ENCODE measurements at regions not wholly inside any gene's neighbourhood (a gene's known extent, or its start where the extent isn't known, plus 50 kb on each side); places are given as distances from the start of the nearest gene placed in this dataset.

- no peak for DNase-seq (ENCODE audit: extremely low read depth in 1 of 4, low spot score in 3 of 4)
- in situ Hi-C loops (cut with MboI) = no loop called here
- Histone ChIP-seq H3K36me3 (ENCODE audit: control insufficient read depth, insufficient read depth, low read length) (no peaks in the 10 kb centered on the region), H4K20me1 (replicated peaks; ENCODE audit: control insufficient read depth, insufficient read depth, low read length) (no peaks in the 10 kb centered on the region), H3K9ac (ENCODE audit: insufficient read depth in 1 of 2, low read depth in 2 of 2, low read length in 2 of 2) (no peak overlapping the region), H3K4me1 (replicated peaks in 1 of 2; ENCODE audit: control insufficient read depth in 2 of 2, insufficient read depth in 2 of 2, low read length in 2 of 2) (no peaks in the 10 kb centered on the region), H3K9me1 (ENCODE audit: control insufficient read depth, insufficient read depth, low read length) (no peaks in the 10 kb centered on the region), H3K27ac (ENCODE audit: extremely low read depth, low read depth, low read length) (no peak overlapping the region), H3K27me3 (ENCODE audit: control insufficient read depth in 2 of 2, insufficient read depth in 2 of 2, low read length in 2 of 2) (peaks cover 0 to 30% of the 10 kb centered on the region in 2 experiments; a peak in 2 of 5 replicates), H3K9me3 (replicated peaks; ENCODE audit: control insufficient read depth, insufficient read depth, low read depth, low read length) (no peaks in the 10 kb centered on the region), H2AFZ (ENCODE audit: low read depth, low read length) (no peak overlapping the region), H3K4me3 (no peak overlapping the region), H3K79me2 (ENCODE audit: control insufficient read depth, insufficient read depth, low read length) (no peaks in the 10 kb centered on the region), H3K4me2 (ENCODE audit: insufficient read depth, low read length) (no peak overlapping the region)
- no TSS peak for BruUV-seq (replicated peaks)
- intact Hi-C loops (cut with micrococcal nuclease) = no loop called here
- TF ChIP-seq FOS (IDR thresholded peaks at IDR 0.05; ENCODE audit: extremely low read depth, insufficient read length) = no peak
- no peak for TF ChIP-seq CCNT2 (IDR thresholded peaks at IDR 0.05; ENCODE audit: borderline replicate concordance, extremely low read depth, insufficient read length, low read depth, low read length)
- TF ChIP-seq U2AF2 (optimal IDR thresholded peaks at IDR 0.05; ENCODE audit: low read depth, low read length) = no peak
- TF ChIP-seq ZFP30 (CRISPR knock-in tag; IDR thresholded peaks at IDR 0.05; ENCODE audit: borderline replicate concordance) = no peak
- TF ChIP-seq NONO (IDR thresholded peaks at IDR 0.05; ENCODE audit: low read depth in 2 of 2, low read length in 1 of 2) = no peak
- TF ChIP-seq JUN (IDR thresholded peaks at IDR 0.05; ENCODE audit: borderline replicate concordance, low read depth, low read length) = no peak
- TF ChIP-seq JUN (CRISPR knock-in tag; IDR thresholded peaks at IDR 0.05; ENCODE audit: borderline replicate concordance) = no peak
- TF ChIP-seq, protein P1, sequence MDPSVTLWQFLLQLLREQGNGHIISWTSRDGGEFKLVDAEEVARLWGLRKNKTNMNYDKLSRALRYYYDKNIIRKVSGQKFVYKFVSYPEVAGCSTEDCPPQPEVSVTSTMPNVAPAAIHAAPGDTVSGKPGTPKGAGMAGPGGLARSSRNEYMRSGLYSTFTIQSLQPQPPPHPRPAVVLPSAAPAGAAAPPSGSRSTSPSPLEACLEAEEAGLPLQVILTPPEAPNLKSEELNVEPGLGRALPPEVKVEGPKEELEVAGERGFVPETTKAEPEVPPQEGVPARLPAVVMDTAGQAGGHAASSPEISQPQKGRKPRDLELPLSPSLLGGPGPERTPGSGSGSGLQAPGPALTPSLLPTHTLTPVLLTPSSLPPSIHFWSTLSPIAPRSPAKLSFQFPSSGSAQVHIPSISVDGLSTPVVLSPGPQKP (CRISPR knock-in tag; IDR thresholded peaks at IDR 0.05) = no peak
- no peak for TF ChIP-seq POLR2H (tag; IDR thresholded peaks at IDR 0.05; ENCODE audit: low read depth)
- TF ChIP-seq NCOA4 (IDR thresholded peaks at IDR 0.05; ENCODE audit: partially characterized antibody) = no peak
- WGBS (ENCODE audit: insufficient coverage, low coverage, missing lambda C conversion rate) = 0% methylated on average over 5 of the region's 5 CpGs
- ChIA-PET POLR2A (interaction anchor here (0.6 kb wide), 1 partner anchor 36 kb away, joined by 3 read pairs; no protein-coding TSS in a partner anchor), CTCF (ENCODE audit: low intra/inter-chr PET ratio) (interaction anchor here (0.5 kb wide), 1 partner anchor 601 kb away, joined by 4 read pairs; no protein-coding TSS in a partner anchor)
- no peak for FAIRE-seq
- no peak for ATAC-seq
These were observed 177.4 kb downstream of the SEC61B start for GRCh38 chr9:99399474-99399873.
